Erythroblast (primary cell): ENCODE measurements at regions not wholly inside any gene's neighbourhood (a gene's known extent, or its start where the extent isn't known, plus 50 kb on each side); places are given as distances from the start of the nearest gene placed in this dataset.

Experiments used
- GATA1 ChIP-seq: IDR thresholded peaks from 2 replicates; pipeline ENCODE4 v1.6.1; 2011; ENCODE audit warnings: low read depth, mild to moderate bottlenecking, control low read depth, low read length, moderate library complexity
- POLR2A ChIP-seq: IDR thresholded peaks from 2 replicates; pipeline ENCODE4 v1.6.1; 2011; ENCODE audit warnings: mild to moderate bottlenecking, low read length

DNA sequence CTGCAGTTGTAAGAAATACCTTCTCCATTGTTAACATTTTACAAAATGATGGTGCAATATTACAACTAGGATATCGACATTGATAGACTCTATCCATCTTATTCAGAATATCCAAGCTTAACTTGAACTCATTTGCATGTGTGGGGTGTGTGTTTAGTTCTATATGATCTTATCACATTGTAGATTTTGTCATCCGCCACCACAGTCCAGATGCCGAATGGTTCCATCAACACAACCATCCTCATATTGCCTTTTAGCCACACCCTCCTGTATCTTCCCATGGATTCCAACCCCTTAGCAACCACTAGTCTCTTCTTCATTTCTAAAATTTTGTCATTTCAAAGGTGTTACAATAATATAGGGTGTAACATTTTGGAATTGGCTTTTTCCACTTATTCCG is 452.9 kb upstream of the AKR1E2 start:
- no peak for TF ChIP-seq POLR2A
- no peak for TF ChIP-seq GATA1
